Keratinocyte (primary cell): ENCODE measurements at regions not wholly inside any gene's neighbourhood (a gene's known extent, or its start where the extent isn't known, plus 50 kb on each side); places are given as distances from the start of the nearest gene placed in this dataset.
"Not testable (repeated sequence)": the region's sequence is repeated elsewhere in the genome, so short reads cannot be mapped to it uniquely, and the experiment has no call there.

Experiments used
- DNase-seq: peaks from one replicate; pipeline ENCODE4 v3.0.0-alpha.2; 2011; ENCODE audit warnings: low read depth, missing footprints, low spot score
- FAIRE-seq: peaks from 2 replicates; lab custom pipeline; 2011; peaks lifted over from hg19 to GRCh38; lab: Jason Lieb, UNC
- H2AFZ ChIP-seq: 2 replicates; pipeline ENCODE4 v1.6.0; 2012; ENCODE audit warnings: low read length, control low read depth, inconsistent platforms; ENCODE audit not compliant: control insufficient read depth
- H3K27ac ChIP-seq: 2 replicates; pipeline ENCODE4 v1.5.1; 2011; ENCODE audit warnings: low read length; ENCODE audit not compliant: control insufficient read depth, insufficient read depth
- H3K27me3 ChIP-seq: 3 replicates; pipeline ENCODE4 v1.6.0; 2011; ENCODE audit warnings: low read length; ENCODE audit not compliant: control insufficient read depth, insufficient read depth; ENCODE audit errors: extremely low read depth
- H3K36me3 ChIP-seq, 2 experiments: 2 replicates in 1 of 2; 3 replicates in 1 of 2; pipeline ENCODE4 v1.5.1; 2011; ENCODE audit warnings: low read length in 2 of 2, mild to moderate bottlenecking in 1 of 2; ENCODE audit not compliant: control insufficient read depth in 2 of 2, insufficient read depth in 2 of 2; ENCODE audit errors: extremely low read depth in 1 of 2
- H3K4me1 ChIP-seq: 3 replicates; pipeline ENCODE4 v1.5.1; 2011; ENCODE audit warnings: low read length; ENCODE audit not compliant: control insufficient read depth, insufficient read depth; ENCODE audit errors: extremely low read depth
- H3K4me2 ChIP-seq: 3 replicates; pipeline ENCODE4 v1.6.0; 2011; ENCODE audit warnings: low read depth, low read length; ENCODE audit not compliant: control insufficient read depth, insufficient read depth; ENCODE audit errors: extremely low read depth
- H3K4me3 ChIP-seq, 3 experiments: fragments of 200-600 bp in 1 of 3; sonication (generic) in 1 of 3; 2 replicates in 2 of 3; 3 replicates in 1 of 3; pipeline ENCODE4 v1.5.1; 2011 to 2016; ENCODE audit warnings: low read length in 3 of 3, mild to moderate bottlenecking in 3 of 3, control low read depth in 2 of 3, inconsistent platforms in 1 of 3, low read depth in 1 of 3, mixed read lengths in 1 of 3, mixed run types in 1 of 3, moderate library complexity in 1 of 3; ENCODE audit not compliant: control insufficient read depth in 2 of 3, insufficient read depth in 2 of 3; ENCODE audit errors: extremely low read depth in 1 of 3
- H3K79me2 ChIP-seq: 2 replicates; pipeline ENCODE4 v1.6.0; 2012; ENCODE audit warnings: low read length; ENCODE audit not compliant: control insufficient read depth, insufficient read depth
- H3K9ac ChIP-seq: 3 replicates; pipeline ENCODE4 v1.6.0; 2011; ENCODE audit warnings: low read length; ENCODE audit not compliant: control insufficient read depth, insufficient read depth; ENCODE audit errors: extremely low read depth
- H3K9me1 ChIP-seq: 3 replicates; pipeline ENCODE4 v1.6.0; 2011; ENCODE audit warnings: low read length; ENCODE audit not compliant: control insufficient read depth, insufficient read depth; ENCODE audit errors: extremely low read depth
- H3K9me3 ChIP-seq: 2 replicates; pipeline ENCODE4 v1.5.1; 2012; ENCODE audit warnings: low read depth, low read length; ENCODE audit not compliant: control insufficient read depth
- H4K20me1 ChIP-seq: 3 replicates; pipeline ENCODE4 v1.6.0; 2011; ENCODE audit warnings: low read length; ENCODE audit not compliant: control insufficient read depth, insufficient read depth; ENCODE audit errors: extremely low read depth
- EZH2 ChIP-seq: IDR thresholded peaks from one replicate; pipeline ENCODE4 v1.6.1; 2012; ENCODE audit warnings: inconsistent platforms, mild to moderate bottlenecking, low read length, moderate library complexity
- dilution Hi-C: fragments of 300-500 bp; cut with MboI; formaldehyde crosslinking; loops from one replicate; pipeline ENCODE4 v1.7.0; 2020; ENCODE audit warnings: low sequenced_read_pairs; ENCODE audit not compliant: extremely low pct_ligation_motif_present
- TF ChIP-seq, protein P1 (sequence below), 3 experiments: IDR thresholded peaks in 1 of 3; conservative IDR thresholded peaks in 1 of 3; optimal IDR thresholded peaks in 1 of 3; 2 replicates in 2 of 3; 3 replicates in 1 of 3; pipeline versions ENCODE3 to v1.5.1; 2011; ENCODE audit warnings: low read length in 3 of 3, mild to moderate bottlenecking in 3 of 3, moderate library complexity in 2 of 3, control low read depth in 1 of 3, inconsistent platforms in 1 of 3; ENCODE audit not compliant: insufficient read depth in 2 of 3; ENCODE audit errors: extremely low read depth in 1 of 3

GRCh38 chr6:27662769-27663168 is 189.9 kb upstream of the ZNF184 start:
- Histone ChIP-seq H3K4me3 (no peak overlapping the region), H3K36me3 (no peaks in the 10 kb centered on the region), H3K4me1 (peaks cover 1% of the 10 kb centered on the region), H2AFZ (peak overlapping the region; percentile 22), H4K20me1 (no peaks in the 10 kb centered on the region), H3K9me3 (no peaks in the 10 kb centered on the region), H3K27me3 (no peaks in the 10 kb centered on the region), H3K79me2 (no peaks in the 10 kb centered on the region), H3K9me1 (no peaks in the 10 kb centered on the region), H3K4me2 (no peak overlapping the region), H3K27ac (no peak overlapping the region), H3K9ac (no peak overlapping the region)
- dilution Hi-C loops = no loop called here
- TF ChIP-seq, protein P1, sequence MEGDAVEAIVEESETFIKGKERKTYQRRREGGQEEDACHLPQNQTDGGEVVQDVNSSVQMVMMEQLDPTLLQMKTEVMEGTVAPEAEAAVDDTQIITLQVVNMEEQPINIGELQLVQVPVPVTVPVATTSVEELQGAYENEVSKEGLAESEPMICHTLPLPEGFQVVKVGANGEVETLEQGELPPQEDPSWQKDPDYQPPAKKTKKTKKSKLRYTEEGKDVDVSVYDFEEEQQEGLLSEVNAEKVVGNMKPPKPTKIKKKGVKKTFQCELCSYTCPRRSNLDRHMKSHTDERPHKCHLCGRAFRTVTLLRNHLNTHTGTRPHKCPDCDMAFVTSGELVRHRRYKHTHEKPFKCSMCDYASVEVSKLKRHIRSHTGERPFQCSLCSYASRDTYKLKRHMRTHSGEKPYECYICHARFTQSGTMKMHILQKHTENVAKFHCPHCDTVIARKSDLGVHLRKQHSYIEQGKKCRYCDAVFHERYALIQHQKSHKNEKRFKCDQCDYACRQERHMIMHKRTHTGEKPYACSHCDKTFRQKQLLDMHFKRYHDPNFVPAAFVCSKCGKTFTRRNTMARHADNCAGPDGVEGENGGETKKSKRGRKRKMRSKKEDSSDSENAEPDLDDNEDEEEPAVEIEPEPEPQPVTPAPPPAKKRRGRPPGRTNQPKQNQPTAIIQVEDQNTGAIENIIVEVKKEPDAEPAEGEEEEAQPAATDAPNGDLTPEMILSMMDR (optimal IDR thresholded peaks at IDR 0.05 in 1 of 3, IDR thresholded peaks at IDR 0.05 in 1 of 3, conservative IDR thresholded peaks at IDR 0.05 in 1 of 3; ENCODE audit: extremely low read depth in 1 of 3, insufficient read depth in 2 of 3, low read length in 3 of 3) = no peak
- TF ChIP-seq EZH2 = no peak
- no peak for DNase-seq
- FAIRE-seq = no peak

DNA sequence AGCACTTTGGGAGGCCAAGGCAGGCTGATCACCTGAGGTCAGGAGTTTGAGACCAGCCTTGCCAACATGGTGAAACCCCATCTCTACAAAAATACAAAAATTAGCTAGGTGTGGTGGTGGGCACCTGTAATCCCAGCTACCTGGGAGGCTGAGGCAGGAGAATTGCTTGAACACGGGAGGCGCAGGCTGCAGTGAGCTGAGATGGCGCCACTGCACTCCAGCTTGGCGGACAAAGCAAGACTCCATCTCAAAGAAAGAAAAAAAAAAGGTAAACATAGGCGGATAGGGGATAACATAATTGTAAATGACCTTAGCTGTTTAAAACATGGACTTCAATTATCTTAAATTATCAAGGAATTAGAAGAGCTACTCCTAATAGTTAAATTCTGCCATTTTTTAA is 189.3 kb upstream of the ZNF184 start:
- H3K9me3 ChIP-seq, FAIRE-seq, H4K20me1 ChIP-seq, dilution Hi-C loops, DNase-seq, H3K9ac ChIP-seq, H2AFZ ChIP-seq, H3K27me3 ChIP-seq, H3K4me2 ChIP-seq, H3K79me2 ChIP-seq, H3K27ac ChIP-seq, H3K36me3 ChIP-seq, H3K9me1 ChIP-seq, H3K4me1 ChIP-seq, H3K4me3 ChIP-seq: not testable (repeated sequence)

DNA sequence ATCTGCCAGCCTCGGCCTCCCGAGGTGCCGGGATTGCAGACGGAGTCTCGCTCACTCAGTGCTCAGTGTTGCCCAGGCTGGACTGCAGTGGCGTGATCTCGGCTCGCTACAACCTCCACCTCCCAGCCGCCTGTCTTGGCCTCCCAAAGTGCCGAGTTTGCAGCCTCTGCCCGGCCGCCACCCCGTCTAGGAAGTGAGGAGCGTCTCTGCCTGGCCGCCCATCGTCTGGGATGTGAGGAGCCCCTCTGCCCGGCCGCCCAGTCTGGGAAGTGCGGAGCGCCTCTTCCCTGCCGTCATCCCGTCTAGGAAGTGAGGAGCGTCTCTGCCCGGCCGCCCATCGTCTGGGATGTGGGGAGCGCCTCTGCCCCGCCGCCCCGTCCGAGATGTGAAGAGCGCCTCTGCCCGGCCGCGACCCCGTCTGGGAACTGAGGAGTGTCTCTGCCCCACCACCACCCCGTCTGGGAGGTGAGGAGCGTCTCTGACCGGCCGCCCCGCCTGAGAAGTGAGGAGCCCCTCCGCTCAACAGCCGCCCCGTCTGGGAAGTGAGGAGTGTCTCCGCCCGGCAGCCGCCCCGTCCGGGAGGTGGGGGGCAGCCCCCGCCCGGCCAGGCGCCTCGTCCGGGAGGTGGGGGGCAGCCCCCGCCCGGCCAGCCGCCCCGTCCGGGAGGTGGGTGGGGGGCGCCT is 180.4 kb upstream of the ZNF184 start:
- FAIRE-seq, H3K9ac ChIP-seq, H3K27me3 ChIP-seq, H3K4me1 ChIP-seq, DNase-seq, H3K9me1 ChIP-seq, dilution Hi-C loops, H3K36me3 ChIP-seq, H4K20me1 ChIP-seq, H3K79me2 ChIP-seq, H3K27ac ChIP-seq, H3K9me3 ChIP-seq, H2AFZ ChIP-seq, H3K4me3 ChIP-seq, H3K4me2 ChIP-seq: not testable (repeated sequence)
